Lower lobe of right lung (tissue), 2 donors: ENCODE measurements at regions not wholly inside any gene's neighbourhood (a gene's known extent, or its start where the extent isn't known, plus 50 kb on each side); places are given as distances from the start of the nearest gene placed in this dataset.

Experiments used
- ATAC-seq, 2 donors: fragments of 200-7000 bp; cut with Tn5 transposase; one replicate each; pipeline ENCODE4 v1.9.1; 2020 to 2022; ENCODE audit warnings: mild to moderate bottlenecking in 2 of 2, moderate library complexity in 2 of 2
- DNase-seq: peaks from one replicate; pipeline ENCODE4 v3.0.0-alpha.2; 2020
- H3K27ac ChIP-seq: fragments of 200-600 bp; one replicate; pipeline ENCODE4 v1.8.0; 2022
- H3K27me3 ChIP-seq: fragments of 200-600 bp; one replicate; pipeline ENCODE4 v1.8.0; 2022; ENCODE audit warnings: low read depth
- H3K36me3 ChIP-seq: fragments of 200-600 bp; one replicate; pipeline ENCODE4 v1.8.0; 2022; ENCODE audit warnings: mild to moderate bottlenecking
- H3K4me1 ChIP-seq: fragments of 200-600 bp; one replicate; pipeline ENCODE4 v1.8.0; 2022
- H3K4me3 ChIP-seq: fragments of 200-600 bp; one replicate; pipeline ENCODE4 v1.8.0; 2022; ENCODE audit warnings: mild to moderate bottlenecking
- H3K9me3 ChIP-seq: fragments of 200-600 bp; one replicate; pipeline ENCODE4 v1.8.0; 2022
- intact Hi-C: fragments of 100-400 bp; cut with DNase I; formaldehyde crosslinking; loops from one replicate; pipeline ENCODE4 v1.11.0; 2022
- TF ChIP-seq, protein P1 (sequence below): fragments of 200-600 bp; IDR thresholded peaks from one replicate; pipeline ENCODE4 v1.8.0; 2022; ENCODE audit warnings: antibody characterized with exemption, mild to moderate bottlenecking
- donor health status: DM: no; HTN: yes; CAD: no; lungs with severe emphysema.

DNA sequence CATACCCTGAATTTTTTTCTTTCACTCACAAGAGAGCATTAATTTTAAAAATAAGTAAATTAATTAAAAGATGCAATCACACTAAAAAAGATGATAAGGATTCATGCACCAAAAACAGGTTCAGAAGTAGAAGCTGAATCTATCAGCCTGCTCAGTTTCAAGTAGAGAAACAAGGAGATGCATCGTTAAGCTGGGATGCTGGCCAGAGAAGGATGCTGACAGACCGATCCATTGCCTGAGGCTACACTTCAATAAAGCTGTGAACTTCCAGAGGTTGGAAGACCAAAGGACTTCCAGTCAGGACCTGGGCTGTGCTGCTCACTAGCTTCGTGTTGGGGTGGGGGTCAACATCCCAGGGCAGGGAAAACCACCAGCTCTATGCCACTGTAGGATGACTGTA is 457.7 kb downstream of the EFNA5 start:
- Histone ChIP-seq H3K9me3 (no peaks in the 10 kb centered on the region), H3K27ac (no peak overlapping the region), H3K36me3 (no peaks in the 10 kb centered on the region), H3K4me3 (no peak overlapping the region), H3K27me3 (no peaks in the 10 kb centered on the region), H3K4me1 (no peaks in the 10 kb centered on the region)
- ATAC-seq (no peak), DNase-seq (no peak)
- TF ChIP-seq, protein P1, sequence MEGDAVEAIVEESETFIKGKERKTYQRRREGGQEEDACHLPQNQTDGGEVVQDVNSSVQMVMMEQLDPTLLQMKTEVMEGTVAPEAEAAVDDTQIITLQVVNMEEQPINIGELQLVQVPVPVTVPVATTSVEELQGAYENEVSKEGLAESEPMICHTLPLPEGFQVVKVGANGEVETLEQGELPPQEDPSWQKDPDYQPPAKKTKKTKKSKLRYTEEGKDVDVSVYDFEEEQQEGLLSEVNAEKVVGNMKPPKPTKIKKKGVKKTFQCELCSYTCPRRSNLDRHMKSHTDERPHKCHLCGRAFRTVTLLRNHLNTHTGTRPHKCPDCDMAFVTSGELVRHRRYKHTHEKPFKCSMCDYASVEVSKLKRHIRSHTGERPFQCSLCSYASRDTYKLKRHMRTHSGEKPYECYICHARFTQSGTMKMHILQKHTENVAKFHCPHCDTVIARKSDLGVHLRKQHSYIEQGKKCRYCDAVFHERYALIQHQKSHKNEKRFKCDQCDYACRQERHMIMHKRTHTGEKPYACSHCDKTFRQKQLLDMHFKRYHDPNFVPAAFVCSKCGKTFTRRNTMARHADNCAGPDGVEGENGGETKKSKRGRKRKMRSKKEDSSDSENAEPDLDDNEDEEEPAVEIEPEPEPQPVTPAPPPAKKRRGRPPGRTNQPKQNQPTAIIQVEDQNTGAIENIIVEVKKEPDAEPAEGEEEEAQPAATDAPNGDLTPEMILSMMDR = no peak
- intact Hi-C loops = no loop called here

DNA sequence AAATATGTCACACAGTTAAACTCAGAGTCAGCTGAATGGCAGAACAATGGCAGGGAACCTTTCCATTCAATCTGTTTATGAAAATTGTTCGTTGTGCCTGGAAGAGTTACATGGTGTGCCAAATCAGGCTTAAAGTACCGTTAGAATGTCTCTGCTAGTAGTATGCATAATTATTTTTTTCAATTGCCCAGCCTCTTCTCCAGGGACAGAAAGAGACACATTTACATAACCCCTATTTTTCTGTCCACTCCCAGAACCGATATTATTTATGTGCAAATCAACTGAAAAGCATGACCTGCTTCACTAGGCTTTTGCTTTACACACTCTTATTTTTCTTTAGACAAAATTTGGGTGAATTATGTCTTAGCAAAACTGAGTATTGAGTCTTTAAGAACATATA is 459.1 kb downstream of the EFNA5 start:
- no peaks in the 10 kb centered on the region for H3K36me3 ChIP-seq
- intact Hi-C loops = no loop called here
- no peaks in the 10 kb centered on the region for H3K4me1 ChIP-seq
- H3K27me3 ChIP-seq = no peaks in the 10 kb centered on the region
- ATAC-seq (no peak), DNase-seq (no peak)
- H3K4me3 ChIP-seq = no peak overlapping the region
- no peaks in the 10 kb centered on the region for H3K9me3 ChIP-seq
- H3K27ac ChIP-seq = no peak overlapping the region
- TF ChIP-seq, protein P1 = no peak

DNA sequence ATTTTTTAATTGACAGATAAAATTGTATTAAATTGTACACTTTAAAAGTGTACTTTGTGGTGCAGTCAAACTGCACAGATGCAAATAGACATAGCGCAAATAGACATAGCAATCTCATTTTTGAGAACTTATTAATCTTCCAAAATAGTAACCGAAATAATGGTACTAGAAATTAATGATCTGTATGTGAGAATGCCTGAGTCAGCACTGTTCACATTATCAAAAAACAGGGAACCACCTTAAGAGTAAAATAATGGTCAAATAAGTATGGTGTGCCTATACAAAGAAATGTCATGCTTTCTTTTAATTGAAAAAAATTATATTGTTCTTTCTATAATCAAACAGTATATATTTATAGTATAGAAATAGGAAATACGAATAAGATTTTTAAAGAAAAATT is 461.9 kb downstream of the EFNA5 start:
- Histone ChIP-seq H3K27me3 (no peaks in the 10 kb centered on the region), H3K9me3 (no peaks in the 10 kb centered on the region), H3K27ac (no peak overlapping the region), H3K4me1 (no peaks in the 10 kb centered on the region), H3K4me3 (no peak overlapping the region), H3K36me3 (no peaks in the 10 kb centered on the region)
- TF ChIP-seq, protein P1 = no peak
- intact Hi-C loops = no loop called here
- ATAC-seq (no peak), DNase-seq (no peak)

DNA sequence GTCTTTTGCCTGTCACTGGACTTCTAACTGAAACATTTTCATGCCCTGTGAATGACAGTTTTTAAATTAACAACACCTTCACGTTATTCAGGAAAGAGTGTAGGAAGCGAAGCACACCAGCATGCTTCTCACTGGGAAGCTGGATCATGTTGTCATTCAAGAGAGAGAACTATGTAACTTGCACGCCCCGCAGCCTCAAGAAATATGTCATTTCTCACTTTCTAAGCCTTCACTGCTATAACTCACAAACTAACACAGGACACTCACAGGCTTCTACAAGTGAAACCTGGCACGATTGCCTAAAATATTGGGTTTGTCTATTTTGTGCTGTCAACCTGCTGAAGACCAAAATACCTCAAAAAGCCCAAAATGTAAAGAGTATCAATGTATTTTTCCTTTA is 466.3 kb downstream of the EFNA5 start:
- DNase-seq (no peak), ATAC-seq (no peak)
- TF ChIP-seq, protein P1 = no peak
- no peak overlapping the region for H3K27ac ChIP-seq
- no peaks in the 10 kb centered on the region for H3K36me3 ChIP-seq
- no peaks in the 10 kb centered on the region for H3K4me1 ChIP-seq
- H3K9me3 ChIP-seq = no peaks in the 10 kb centered on the region
- no peaks in the 10 kb centered on the region for H3K27me3 ChIP-seq
- H3K4me3 ChIP-seq = no peak overlapping the region
- intact Hi-C loops = no loop called here

DNA sequence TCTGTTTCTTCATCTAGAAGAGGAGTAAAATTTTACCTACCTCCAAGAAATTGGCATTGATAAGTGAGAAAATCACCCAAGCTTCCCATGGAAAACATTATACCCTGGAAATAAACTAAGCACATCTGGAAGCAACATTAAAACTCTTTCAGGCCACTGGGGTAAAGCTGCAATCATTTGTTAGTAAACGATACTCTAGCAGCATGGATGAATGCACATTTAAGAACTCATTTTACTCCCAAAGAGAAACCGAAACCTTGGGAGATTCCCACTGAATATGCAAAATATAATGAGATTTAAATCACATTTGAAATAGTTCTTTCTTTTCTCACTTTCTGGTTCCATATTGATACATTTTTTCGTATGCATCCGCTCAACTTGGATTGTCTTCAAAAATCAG is 467.5 kb downstream of the EFNA5 start:
- Histone ChIP-seq H3K4me1 (no peaks in the 10 kb centered on the region), H3K27ac (no peak overlapping the region), H3K4me3 (no peak overlapping the region), H3K27me3 (no peaks in the 10 kb centered on the region), H3K9me3 (no peaks in the 10 kb centered on the region), H3K36me3 (no peaks in the 10 kb centered on the region)
- intact Hi-C loops = no loop called here
- no peak for ATAC-seq
- TF ChIP-seq, protein P1 = no peak
- no peak for DNase-seq

DNA sequence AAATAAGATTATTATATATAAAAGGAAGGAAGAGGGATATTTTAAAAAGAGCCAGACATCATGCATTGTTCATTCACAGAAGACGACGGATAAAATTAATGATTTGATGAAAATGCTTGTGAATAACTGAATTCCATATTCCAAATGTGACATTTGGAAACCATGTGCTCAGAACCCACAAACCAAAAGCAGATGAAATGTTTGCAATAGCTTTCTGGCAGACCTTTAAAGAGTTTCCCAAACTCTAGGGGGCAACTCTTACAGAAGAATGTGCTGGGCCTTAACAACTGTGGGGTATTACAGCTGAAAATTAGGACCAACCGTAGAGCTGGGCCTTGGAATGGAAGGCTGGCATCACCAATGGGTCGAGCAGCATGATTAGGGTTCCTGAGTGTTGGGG is 471.0 kb downstream of the EFNA5 start:
- TF ChIP-seq, protein P1 = no peak
- ATAC-seq (no peak), DNase-seq (no peak)
- Histone ChIP-seq H3K27me3 (no peaks in the 10 kb centered on the region), H3K36me3 (no peaks in the 10 kb centered on the region), H3K9me3 (no peaks in the 10 kb centered on the region), H3K4me3 (no peak overlapping the region), H3K4me1 (no peaks in the 10 kb centered on the region), H3K27ac (no peak overlapping the region)
- intact Hi-C loops = no loop called here
